Thyroid gland (tissue), 4 donors: ENCODE measurements at regions not wholly inside any gene's neighbourhood (a gene's known extent, or its start where the extent isn't known, plus 50 kb on each side); places are given as distances from the start of the nearest gene placed in this dataset.

ENCODE experiments used
- DNase-seq, 2 donors: peaks; one replicate each; pipeline ENCODE4 v3.0.0-alpha.2; 2019
- H3K27ac ChIP-seq, 3 donors: fragments of 200-600 bp; sonication (generic); 1 replicate in 2 of 3; 2 replicates in 1 of 3; pipeline ENCODE4 v1.5.1; 2016 to 2019; ENCODE audit warnings: mild to moderate bottlenecking in 1 of 3, moderate library complexity in 1 of 3
- H3K27me3 ChIP-seq: fragments of 200-600 bp; sonication (generic); one replicate; pipeline ENCODE4 v1.5.1; 2019
- H3K36me3 ChIP-seq, 2 donors: fragments of 200-600 bp; sonication (generic); one replicate each; pipeline ENCODE4 v1.5.1; 2016 to 2019
- H3K4me1 ChIP-seq, 2 donors: fragments of 200-600 bp; sonication (generic); one replicate each; pipeline ENCODE4 v1.5.1; 2017 to 2019
- H3K4me3 ChIP-seq, 3 donors: fragments of 200-600 bp; sonication (generic); replicated peaks in 1 of 3; 1 replicate in 2 of 3; 2 replicates in 1 of 3; pipeline ENCODE4 v1.5.1; 2016; ENCODE audit warnings: mild to moderate bottlenecking in 1 of 3
- H3K9me3 ChIP-seq: fragments of 200-600 bp; sonication (generic); one replicate; pipeline ENCODE4 v1.5.1; 2017
- CTCF ChIP-seq, 6 experiments: fragments of 200-600 bp in 3 of 6; fragments of 450-650 bp in 3 of 6; sonication (generic) in 3 of 6; IDR thresholded peaks; one replicate each; pipeline ENCODE4 v1.5.1; 2016 to 2019; ENCODE audit warnings: antibody characterized with exemption in 6 of 6, mild to moderate bottlenecking in 2 of 6, inconsistent platforms in 1 of 6, moderate library complexity in 1 of 6
- POLR2A ChIP-seq, 2 donors: fragments of 450-650 bp; IDR thresholded peaks; one replicate each; pipeline ENCODE4 v1.6.1; 2017; ENCODE audit warnings: antibody characterized with exemption in 2 of 2, mild to moderate bottlenecking in 2 of 2, moderate library complexity in 1 of 2
- WGBS, 2 donors: methylation state at CpG; one replicate each; pipeline ENCODE4 v1.1.5; 2017; 5-methylcytosine and 5-hydroxymethylcytosine counted together
- intact Hi-C: fragments of 100-400 bp; cut with DNase I; formaldehyde crosslinking; loops from one replicate; pipeline ENCODE4 v1.15.1; 2023

GRCh38 chr9:11352612-11353011, 739.8 kb upstream of the PTPRD start:
- no peak for TF ChIP-seq POLR2A (IDR thresholded peaks at IDR 0.05)
- TF ChIP-seq CTCF (IDR thresholded peaks at IDR 0.05) = no peak
- 62 to 64% methylated on average over 2 of the region's 2 CpGs for WGBS, 2 donors
- intact Hi-C loops = no loop called here

GRCh38 chr9:11356067-11356466, 743.3 kb upstream of the PTPRD start:
- Histone ChIP-seq H3K27me3 (no peaks in the 10 kb centered on the region), H3K9me3 (no peaks in the 10 kb centered on the region), H3K36me3 (no peaks in the 10 kb centered on the region), H3K27ac (no peak overlapping the region), H3K4me1 (no peaks in the 10 kb centered on the region), H3K4me3 (no peak overlapping the region)
- no peak for DNase-seq
- intact Hi-C loops = no loop called here
- no peak for TF ChIP-seq POLR2A (IDR thresholded peaks at IDR 0.05)
- TF ChIP-seq CTCF (IDR thresholded peaks at IDR 0.05) = no peak

More at GRCh38 chr9:11352612-11353011, 739.8 kb upstream of the PTPRD start:
- no peaks in the 10 kb centered on the region for H3K4me1 ChIP-seq
- H3K27me3 ChIP-seq = no peaks in the 10 kb centered on the region
- H3K4me3 ChIP-seq = no peak overlapping the region
- no peak for DNase-seq
- no peak overlapping the region for H3K27ac ChIP-seq
- H3K36me3 ChIP-seq = no peaks in the 10 kb centered on the region
- H3K9me3 ChIP-seq = no peaks in the 10 kb centered on the region

DNA sequence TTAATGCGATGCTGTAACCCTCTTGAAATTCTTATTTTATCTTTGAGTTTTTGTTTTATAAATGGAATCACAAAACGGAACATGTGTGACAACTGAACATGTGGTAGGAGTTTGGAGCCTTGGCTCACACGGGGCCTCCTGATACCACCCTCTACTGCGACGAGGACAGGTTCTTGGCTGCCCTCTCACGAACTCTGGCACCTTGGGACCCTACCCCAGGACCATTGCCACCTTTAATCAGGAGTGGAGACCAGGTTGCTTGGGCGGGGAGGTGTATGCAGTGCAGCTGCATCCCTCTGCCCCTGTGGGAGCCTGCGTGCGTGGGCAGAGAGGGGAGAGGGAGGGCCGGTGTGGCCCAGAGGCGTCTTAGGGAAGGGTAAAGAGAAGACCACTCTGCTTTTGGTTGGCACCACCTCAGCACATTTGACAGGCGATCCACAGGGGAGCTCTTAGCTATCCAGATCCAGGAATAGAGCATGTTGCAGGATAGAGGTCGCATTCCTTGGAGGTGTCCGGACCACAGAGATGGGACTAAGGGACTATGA, 753.9 kb upstream of the PTPRD start:
- intact Hi-C loops = no loop called here
- no peaks in the 10 kb centered on the region for H3K9me3 ChIP-seq
- no peaks in the 10 kb centered on the region for H3K36me3 ChIP-seq
- 78 to 90% methylated on average over 14 of the region's 14 CpGs for WGBS, 2 donors
- no peak overlapping the region for H3K4me3 ChIP-seq
- TF ChIP-seq POLR2A (IDR thresholded peaks at IDR 0.05) (no peak), CTCF (IDR thresholded peaks at IDR 0.05) (no peak)
- no peaks in the 10 kb centered on the region for H3K4me1 ChIP-seq
- DNase-seq = no peak
- no peaks in the 10 kb centered on the region for H3K27me3 ChIP-seq
- no peak overlapping the region for H3K27ac ChIP-seq

GRCh38 chr9:11374926-11375325, 762.1 kb upstream of the PTPRD start:
- TF ChIP-seq CTCF (IDR thresholded peaks at IDR 0.05) (no peak), POLR2A (IDR thresholded peaks at IDR 0.05) (no peak)
- no peak for DNase-seq
- intact Hi-C loops = no loop called here
- H3K9me3 ChIP-seq = no peaks in the 10 kb centered on the region
- H3K4me3 ChIP-seq = no peak overlapping the region
- H3K27ac ChIP-seq = no peak overlapping the region
- WGBS, 2 donors = 70 to 85% methylated on average over 7 of the region's 7 CpGs
- no peaks in the 10 kb centered on the region for H3K27me3 ChIP-seq
- no peaks in the 10 kb centered on the region for H3K36me3 ChIP-seq
- H3K4me1 ChIP-seq = no peaks in the 10 kb centered on the region

GRCh38 chr9:11402621-11403020, 789.8 kb upstream of the PTPRD start:
- Histone ChIP-seq H3K9me3 (no peaks in the 10 kb centered on the region), H3K27ac (no peak overlapping the region), H3K36me3 (no peaks in the 10 kb centered on the region), H3K4me3 (no peak overlapping the region), H3K27me3 (no peaks in the 10 kb centered on the region), H3K4me1 (no peaks in the 10 kb centered on the region)
- no peak for DNase-seq
- intact Hi-C loops = no loop called here
- no peak for TF ChIP-seq CTCF (IDR thresholded peaks at IDR 0.05)
- no peak for TF ChIP-seq POLR2A (IDR thresholded peaks at IDR 0.05)
